ENCODE measurements at regions not wholly inside any gene's neighbourhood (a gene's known extent, or its start where the extent isn't known, plus 50 kb on each side); places are given as distances from the start of the nearest gene placed in this dataset.

- H2AK9ac ChIP-seq (replicated peaks; ENCODE audit: low read depth, low read length, poor library complexity), result no peak overlapping the region
- no peaks in the 10 kb centered on the region for H4K20me1 ChIP-seq (ENCODE audit: insufficient read depth, low read length)
- H3K9ac ChIP-seq (ENCODE audit: low read depth, low read length), result no peak overlapping the region
- no peak overlapping the region for H2BK5ac ChIP-seq (ENCODE audit: low read depth, low read length, poor library complexity, severe bottlenecking)
- H3K36me3 ChIP-seq (ENCODE audit: control insufficient read depth, insufficient read depth, low read length), result no peaks in the 10 kb centered on the region
- TF ChIP-seq CHD1 (IDR thresholded peaks at IDR 0.05; ENCODE audit: low read depth, low read length) (no peak), RCOR1 (IDR thresholded peaks at IDR 0.05; ENCODE audit: insufficient replicate concordance, low read length) (no peak), RAD21 (IDR thresholded peaks at IDR 0.05; ENCODE audit: low read length) (no peak), CEBPB (IDR thresholded peaks at IDR 0.05; ENCODE audit: low read depth, low read length) (no peak), NFE2L2 (IDR thresholded peaks at IDR 0.05; ENCODE audit: low read depth, low read length) (no peak), POLR2A (IDR thresholded peaks at IDR 0.05; ENCODE audit: low read depth, low read length) (no peak), FOS (IDR thresholded peaks at IDR 0.05; ENCODE audit: low read depth, low read length) (no peak), MAZ (IDR thresholded peaks at IDR 0.05; ENCODE audit: borderline replicate concordance, low read depth, low read length) (no peak), MAFK (IDR thresholded peaks at IDR 0.05; ENCODE audit: low read depth, low read length) (no peak)
- TF ChIP-seq, protein P1, sequence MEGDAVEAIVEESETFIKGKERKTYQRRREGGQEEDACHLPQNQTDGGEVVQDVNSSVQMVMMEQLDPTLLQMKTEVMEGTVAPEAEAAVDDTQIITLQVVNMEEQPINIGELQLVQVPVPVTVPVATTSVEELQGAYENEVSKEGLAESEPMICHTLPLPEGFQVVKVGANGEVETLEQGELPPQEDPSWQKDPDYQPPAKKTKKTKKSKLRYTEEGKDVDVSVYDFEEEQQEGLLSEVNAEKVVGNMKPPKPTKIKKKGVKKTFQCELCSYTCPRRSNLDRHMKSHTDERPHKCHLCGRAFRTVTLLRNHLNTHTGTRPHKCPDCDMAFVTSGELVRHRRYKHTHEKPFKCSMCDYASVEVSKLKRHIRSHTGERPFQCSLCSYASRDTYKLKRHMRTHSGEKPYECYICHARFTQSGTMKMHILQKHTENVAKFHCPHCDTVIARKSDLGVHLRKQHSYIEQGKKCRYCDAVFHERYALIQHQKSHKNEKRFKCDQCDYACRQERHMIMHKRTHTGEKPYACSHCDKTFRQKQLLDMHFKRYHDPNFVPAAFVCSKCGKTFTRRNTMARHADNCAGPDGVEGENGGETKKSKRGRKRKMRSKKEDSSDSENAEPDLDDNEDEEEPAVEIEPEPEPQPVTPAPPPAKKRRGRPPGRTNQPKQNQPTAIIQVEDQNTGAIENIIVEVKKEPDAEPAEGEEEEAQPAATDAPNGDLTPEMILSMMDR (conservative IDR thresholded peaks at IDR 0.05; ENCODE audit: low read depth, low read length), result no peak
- TF ChIP-seq, protein P2, sequence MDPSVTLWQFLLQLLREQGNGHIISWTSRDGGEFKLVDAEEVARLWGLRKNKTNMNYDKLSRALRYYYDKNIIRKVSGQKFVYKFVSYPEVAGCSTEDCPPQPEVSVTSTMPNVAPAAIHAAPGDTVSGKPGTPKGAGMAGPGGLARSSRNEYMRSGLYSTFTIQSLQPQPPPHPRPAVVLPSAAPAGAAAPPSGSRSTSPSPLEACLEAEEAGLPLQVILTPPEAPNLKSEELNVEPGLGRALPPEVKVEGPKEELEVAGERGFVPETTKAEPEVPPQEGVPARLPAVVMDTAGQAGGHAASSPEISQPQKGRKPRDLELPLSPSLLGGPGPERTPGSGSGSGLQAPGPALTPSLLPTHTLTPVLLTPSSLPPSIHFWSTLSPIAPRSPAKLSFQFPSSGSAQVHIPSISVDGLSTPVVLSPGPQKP (IDR thresholded peaks at IDR 0.05; ENCODE audit: borderline replicate concordance, low read depth, low read length), result no peak
- intact Hi-C loops (cut with micrococcal nuclease) (no loop called here), in situ Hi-C loops (cut with MboI; ENCODE audit: low sequenced_read_pairs) (no loop called here), dilution Hi-C loops (cut with HindIII; ENCODE audit: low sequenced_read_pairs, unreplicated experiment) (no loop called here)
- no peak overlapping the region for H2BK15ac ChIP-seq (ENCODE audit: low read depth, low read length)
- H3K14ac ChIP-seq (replicated peaks; ENCODE audit: low read depth, low read length), result no peak overlapping the region
- no peak overlapping the region for H3K4me3 ChIP-seq (ENCODE audit: insufficient read depth, low read depth, low read length)
- H3K9me3 ChIP-seq (ENCODE audit: control insufficient read depth, insufficient read depth, low read length), result no peaks in the 10 kb centered on the region
- no peaks in the 10 kb centered on the region for H3K27me3 ChIP-seq (ENCODE audit: control insufficient read depth, insufficient read depth, low read length)
- ChIA-PET CTCF (no interaction called here), POLR2A (ENCODE audit: unreplicated experiment) (no interaction called here)
- no peak overlapping the region for H3K4ac ChIP-seq (ENCODE audit: low read depth, low read length)
- no TSS peak for BruUV-seq (replicated peaks)
- no peak overlapping the region for H4K5ac ChIP-seq (ENCODE audit: low read depth, low read length)
- no peak overlapping the region for H3K56ac ChIP-seq (ENCODE audit: extremely low read depth, insufficient read depth, low read length)
- no peak overlapping the region for H4K91ac ChIP-seq (ENCODE audit: insufficient read depth, low read depth, low read length)
- H2BK120ac ChIP-seq (ENCODE audit: low read depth, low read length), result no peak overlapping the region
- DNase-seq (no peak), ATAC-seq (ENCODE audit: low read depth) (no peak)
- no peak overlapping the region for H2AFZ ChIP-seq (replicated peaks; ENCODE audit: low read length, poor library complexity)
- no peak overlapping the region for H2AK5ac ChIP-seq (ENCODE audit: low read depth, low read length)
- H4K8ac ChIP-seq (ENCODE audit: low read depth in 2 of 2, low read length in 2 of 2), result no peak overlapping the region
- H2BK20ac ChIP-seq (ENCODE audit: low read depth, low read length), result no peak overlapping the region
- H3K79me1 ChIP-seq (ENCODE audit: low read depth in 1 of 2, low read length in 2 of 2), result no peaks in the 10 kb centered on the region
- no peaks in the 10 kb centered on the region for H3K4me1 ChIP-seq (ENCODE audit: control insufficient read depth, insufficient read depth, low read length)
- no peak overlapping the region for H3K23ac ChIP-seq (ENCODE audit: low read depth, low read length)
- H3K27ac ChIP-seq (ENCODE audit: insufficient read depth, low read length), result no peak overlapping the region
- WGBS, 2 experiments (ENCODE audit: extremely low coverage in 2 of 2, insufficient read length in 1 of 2), result no CpG with 5 or more reads among the region's 3 CpGs
- no peaks in the 10 kb centered on the region for H3K9me1 ChIP-seq (ENCODE audit: insufficient read depth, low read length)
- no peak overlapping the region for H3K4me2 ChIP-seq (ENCODE audit: low read depth, low read length)
- H3K18ac ChIP-seq (ENCODE audit: low read depth, low read length), result no peak overlapping the region
Observed at GRCh38 chrX:124232523-124233201, 99.8 kb upstream of the TEX13D start.

Measured in IMR-90 (cell line).